Body of pancreas (tissue), 4 donors: ENCODE measurements at regions not wholly inside any gene's neighbourhood (a gene's known extent, or its start where the extent isn't known, plus 50 kb on each side); places are given as distances from the start of the nearest gene placed in this dataset.

Experiments used
- POLR2A ChIP-seq, 3 donors: fragments of 450-650 bp; IDR thresholded peaks; one replicate each; pipeline ENCODE4 v1.6.1; 2016; ENCODE audit warnings: antibody characterized with exemption in 3 of 3, mild to moderate bottlenecking in 2 of 3
- TF ChIP-seq, protein P1 (sequence below), 7 experiments: fragments of 450-650 bp in 4 of 7; fragments of 200-600 bp in 3 of 7; sonication (generic) in 3 of 7; IDR thresholded peaks; one replicate each; pipeline ENCODE4 v1.5.1; 2016 to 2019; ENCODE audit warnings: antibody characterized with exemption in 7 of 7

DNA sequence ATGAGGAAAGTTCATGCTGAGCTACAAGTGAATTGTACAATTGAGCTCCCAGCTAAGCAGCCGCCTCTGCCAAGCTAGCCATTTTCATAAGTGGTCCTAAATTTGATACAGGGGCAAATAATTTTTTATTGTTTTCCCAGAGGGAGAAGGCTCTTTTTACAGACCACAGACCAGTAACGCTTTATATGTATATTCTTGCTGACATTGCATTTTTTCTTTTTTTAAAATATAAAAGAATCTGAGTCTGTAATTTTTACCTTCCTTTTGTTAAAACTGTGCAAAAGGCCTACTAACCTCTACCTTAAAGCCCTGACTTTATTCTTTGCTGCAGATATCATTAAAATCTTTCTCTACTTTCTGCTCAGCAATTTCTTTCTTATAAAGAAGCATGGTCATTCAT, 501.2 kb upstream of the INTU start:
- TF ChIP-seq, protein P1, sequence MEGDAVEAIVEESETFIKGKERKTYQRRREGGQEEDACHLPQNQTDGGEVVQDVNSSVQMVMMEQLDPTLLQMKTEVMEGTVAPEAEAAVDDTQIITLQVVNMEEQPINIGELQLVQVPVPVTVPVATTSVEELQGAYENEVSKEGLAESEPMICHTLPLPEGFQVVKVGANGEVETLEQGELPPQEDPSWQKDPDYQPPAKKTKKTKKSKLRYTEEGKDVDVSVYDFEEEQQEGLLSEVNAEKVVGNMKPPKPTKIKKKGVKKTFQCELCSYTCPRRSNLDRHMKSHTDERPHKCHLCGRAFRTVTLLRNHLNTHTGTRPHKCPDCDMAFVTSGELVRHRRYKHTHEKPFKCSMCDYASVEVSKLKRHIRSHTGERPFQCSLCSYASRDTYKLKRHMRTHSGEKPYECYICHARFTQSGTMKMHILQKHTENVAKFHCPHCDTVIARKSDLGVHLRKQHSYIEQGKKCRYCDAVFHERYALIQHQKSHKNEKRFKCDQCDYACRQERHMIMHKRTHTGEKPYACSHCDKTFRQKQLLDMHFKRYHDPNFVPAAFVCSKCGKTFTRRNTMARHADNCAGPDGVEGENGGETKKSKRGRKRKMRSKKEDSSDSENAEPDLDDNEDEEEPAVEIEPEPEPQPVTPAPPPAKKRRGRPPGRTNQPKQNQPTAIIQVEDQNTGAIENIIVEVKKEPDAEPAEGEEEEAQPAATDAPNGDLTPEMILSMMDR (IDR thresholded peaks at IDR 0.05): no peak
- no peak for TF ChIP-seq POLR2A (IDR thresholded peaks at IDR 0.05)
